H9 (cell line): ENCODE measurements at regions not wholly inside any gene's neighbourhood (a gene's known extent, or its start where the extent isn't known, plus 50 kb on each side); places are given as distances from the start of the nearest gene placed in this dataset.
A peak's percentile ranks its signal among the peaks of the same experiment; 100 is the strongest.

Source experiments
- DNase-seq: peaks from one replicate; pipeline ENCODE4 v3.0.0-alpha.2; 2017
- H2AFZ ChIP-seq: one replicate; pipeline ENCODE4 v1.6.1; 2013; ENCODE audit warnings: mild to moderate bottlenecking, low read length, control low read depth, moderate library complexity
- H2AK5ac ChIP-seq: 2 replicates; pipeline ENCODE4 v1.6.1; 2013; ENCODE audit warnings: low read length, control low read depth, mixed read lengths; ENCODE audit not compliant: insufficient read length
- H2BK120ac ChIP-seq: one replicate; pipeline ENCODE4 v1.6.1; 2013; ENCODE audit warnings: low read depth, mild to moderate bottlenecking, low read length, control low read depth, inconsistent platforms; ENCODE audit not compliant: poor library complexity, severe bottlenecking
- H2BK12ac ChIP-seq: 2 replicates; pipeline ENCODE4 v1.6.1; 2013; ENCODE audit warnings: low read length, control low read depth, mixed read lengths, low read depth; ENCODE audit not compliant: insufficient read length
- H2BK15ac ChIP-seq: 2 replicates; pipeline ENCODE4 v1.6.1; 2013; ENCODE audit warnings: low read depth, low read length, control low read depth
- H2BK20ac ChIP-seq: one replicate; pipeline ENCODE4 v1.6.1; 2013; ENCODE audit warnings: low read depth, mild to moderate bottlenecking, low read length, control low read depth, inconsistent platforms; ENCODE audit not compliant: poor library complexity, severe bottlenecking
- H2BK5ac ChIP-seq: 2 replicates; pipeline ENCODE4 v1.6.1; 2013; ENCODE audit warnings: low read length, control low read depth, mixed read lengths; ENCODE audit not compliant: insufficient read length
- H3K14ac ChIP-seq: 2 replicates; pipeline ENCODE4 v1.6.1; 2013; ENCODE audit warnings: low read length, control low read depth; ENCODE audit not compliant: insufficient read depth
- H3K18ac ChIP-seq: 2 replicates; pipeline ENCODE4 v1.6.1; 2013; ENCODE audit warnings: low read depth, mild to moderate bottlenecking, mixed read lengths, low read length, control low read depth; ENCODE audit not compliant: insufficient read length
- H3K23ac ChIP-seq: 2 replicates; pipeline ENCODE4 v1.6.1; 2013; ENCODE audit warnings: low read length, control low read depth, mixed read lengths, low read depth; ENCODE audit not compliant: insufficient read length
- H3K23me2 ChIP-seq: 2 replicates; pipeline ENCODE4 v1.6.1; 2013; ENCODE audit warnings: low read depth, mild to moderate bottlenecking, mixed read lengths, low read length, control low read depth; ENCODE audit not compliant: insufficient read length, poor library complexity, severe bottlenecking
- H3K27ac ChIP-seq: 2 replicates; pipeline ENCODE4 v1.5.1; 2013; ENCODE audit warnings: low read length, control low read depth, mixed read lengths, low read depth; ENCODE audit not compliant: insufficient read length
- H3K27me3 ChIP-seq: 2 replicates; pipeline ENCODE4 v1.6.1; 2013; ENCODE audit warnings: low read length, control low read depth, inconsistent platforms; ENCODE audit not compliant: insufficient read depth
- H3K4ac ChIP-seq: 2 replicates; pipeline ENCODE4 v1.6.1; 2013; ENCODE audit warnings: low read depth, mild to moderate bottlenecking, control low read depth, inconsistent platforms, low read length, moderate library complexity
- H3K4me1 ChIP-seq: 2 replicates; pipeline ENCODE4 v1.6.1; 2013; ENCODE audit warnings: low read length, control low read depth, inconsistent platforms; ENCODE audit not compliant: insufficient read depth
- H3K4me2 ChIP-seq: 2 replicates; pipeline ENCODE4 v1.6.1; 2013; ENCODE audit warnings: low read length, control low read depth, mixed read lengths; ENCODE audit not compliant: insufficient read length, insufficient read depth
- H3K56ac ChIP-seq: 2 replicates; pipeline ENCODE4 v1.6.1; 2013; ENCODE audit warnings: low read depth, mild to moderate bottlenecking, mixed read lengths, low read length, control low read depth; ENCODE audit not compliant: insufficient read length
- H3K79me1 ChIP-seq: 2 replicates; pipeline ENCODE4 v1.6.1; 2013; ENCODE audit warnings: low read depth, mild to moderate bottlenecking, moderate library complexity, low read length, control low read depth, inconsistent platforms; ENCODE audit not compliant: insufficient read depth, poor library complexity, severe bottlenecking
- H3K79me2 ChIP-seq: 2 replicates; pipeline ENCODE4 v1.6.1; 2013; ENCODE audit warnings: low read length, control low read depth, inconsistent platforms; ENCODE audit not compliant: insufficient read depth
- H3K9ac ChIP-seq: 2 replicates; pipeline ENCODE4 v1.6.1; 2013; ENCODE audit warnings: low read length, control low read depth, mixed read lengths; ENCODE audit not compliant: insufficient read length; ENCODE audit errors: extremely low read depth
- H3K9me3 ChIP-seq: one replicate; pipeline ENCODE4 v1.6.1; 2013; ENCODE audit warnings: low read depth, low read length, inconsistent platforms; ENCODE audit not compliant: control insufficient read depth
- H3T11ph ChIP-seq: one replicate; pipeline ENCODE4 v1.6.1; 2013; ENCODE audit warnings: mild to moderate bottlenecking, low read length, control low read depth, inconsistent platforms
- H4K20me1 ChIP-seq: one replicate; pipeline ENCODE4 v1.6.1; 2013; ENCODE audit not compliant: control insufficient read depth, insufficient read length, insufficient read depth
- H4K5ac ChIP-seq: 2 replicates; pipeline ENCODE4 v1.6.1; 2013; ENCODE audit warnings: low read depth, mild to moderate bottlenecking, mixed read lengths, low read length, control low read depth; ENCODE audit not compliant: insufficient read length
- H4K8ac ChIP-seq: replicated peaks from 2 replicates; pipeline ENCODE4 v1.6.1; 2013; ENCODE audit warnings: low read length, control low read depth, mixed read lengths, low read depth; ENCODE audit not compliant: insufficient read length
- H4K91ac ChIP-seq: 2 replicates; pipeline ENCODE4 v1.6.1; 2013; ENCODE audit warnings: low read depth, mild to moderate bottlenecking, moderate library complexity, mixed read lengths, low read length, control low read depth; ENCODE audit not compliant: insufficient read length
- H3K27ac Mint-ChIP-seq, 3 experiments: 2 replicates in 2 of 3; 3 replicates in 1 of 3; pipeline ENCODE4 v1.8.0; 2020 to 2021; ENCODE audit warnings: mixed read lengths in 3 of 3, mild to moderate bottlenecking in 1 of 3, moderate library complexity in 1 of 3
- H3K27me3 Mint-ChIP-seq: 2 replicates; pipeline ENCODE4 v1.8.0; 2021; ENCODE audit warnings: low read depth, mild to moderate bottlenecking, moderate library complexity, mixed read lengths
- H3K36me3 Mint-ChIP-seq, 3 experiments: 2 replicates in 2 of 3; 3 replicates in 1 of 3; pipeline ENCODE4 v1.8.0; 2020 to 2021; ENCODE audit warnings: low read depth in 3 of 3, mixed read lengths in 3 of 3; ENCODE audit not compliant: insufficient read depth in 1 of 3
- H3K4me1 Mint-ChIP-seq, 2 experiments: 2 replicates each; pipeline ENCODE4 v1.8.0; 2020; ENCODE audit warnings: mixed read lengths in 2 of 2
- H3K4me3 Mint-ChIP-seq, 2 experiments: 2 replicates in 1 of 2; 3 replicates in 1 of 2; pipeline ENCODE4 v1.8.0; 2020 to 2021; ENCODE audit warnings: mild to moderate bottlenecking in 2 of 2, mixed read lengths in 2 of 2, moderate library complexity in 1 of 2
- H3K9me3 Mint-ChIP-seq, 2 experiments: 2 replicates in 1 of 2; 3 replicates in 1 of 2; pipeline ENCODE4 v1.8.0; 2020; ENCODE audit warnings: mild to moderate bottlenecking in 2 of 2, mixed read lengths in 2 of 2, moderate library complexity in 1 of 2
- WGBS: extraction: QIAGEN DNeasy Blood & Tissue Kit; methylation state at CpG from one replicate; pipeline ENCODE4 v1.1.7; 2013; ENCODE audit warnings: missing lambda C conversion rate, low lambda C conversion rate, mixed read lengths; ENCODE audit not compliant: insufficient read length; ENCODE audit errors: extremely low coverage; 5-methylcytosine and 5-hydroxymethylcytosine counted together
- TF ChIP-seq, protein P1 (sequence below): fragments of 200-600 bp; sonication (generic); conservative IDR thresholded peaks from 3 replicates; pipeline ENCODE4 v1.8.0; 2021; ENCODE audit warnings: antibody characterized with exemption, mild to moderate bottlenecking

- Histone ChIP-seq H3K9me3 (no peaks in the 10 kb centered on the region), H3K56ac (no peak overlapping the region), H2BK5ac (no peak overlapping the region), H4K5ac (no peak overlapping the region), H4K8ac (no peak overlapping the region), H3T11ph (no peak overlapping the region), H3K79me1 (no peaks in the 10 kb centered on the region), H3K4me2 (no peak overlapping the region), H3K27me3 (no peaks in the 10 kb centered on the region), H3K14ac (no peak overlapping the region), H3K18ac (no peak overlapping the region), H3K9ac (no peak overlapping the region), H2BK12ac (no peak overlapping the region), H3K79me2 (no peaks in the 10 kb centered on the region), H3K27ac (no peak overlapping the region), H2BK120ac (no peak overlapping the region), H4K91ac (no peak overlapping the region), H3K23ac (no peak overlapping the region), H3K4ac (no peak overlapping the region), H4K20me1 (no peaks in the 10 kb centered on the region), H2BK20ac (no peak overlapping the region), H2BK15ac (no peak overlapping the region), H2AFZ (no peak overlapping the region), H2AK5ac (no peak overlapping the region), H3K4me1 (no peaks in the 10 kb centered on the region), H3K23me2 (no peaks in the 10 kb centered on the region)
- TF ChIP-seq, protein P1, sequence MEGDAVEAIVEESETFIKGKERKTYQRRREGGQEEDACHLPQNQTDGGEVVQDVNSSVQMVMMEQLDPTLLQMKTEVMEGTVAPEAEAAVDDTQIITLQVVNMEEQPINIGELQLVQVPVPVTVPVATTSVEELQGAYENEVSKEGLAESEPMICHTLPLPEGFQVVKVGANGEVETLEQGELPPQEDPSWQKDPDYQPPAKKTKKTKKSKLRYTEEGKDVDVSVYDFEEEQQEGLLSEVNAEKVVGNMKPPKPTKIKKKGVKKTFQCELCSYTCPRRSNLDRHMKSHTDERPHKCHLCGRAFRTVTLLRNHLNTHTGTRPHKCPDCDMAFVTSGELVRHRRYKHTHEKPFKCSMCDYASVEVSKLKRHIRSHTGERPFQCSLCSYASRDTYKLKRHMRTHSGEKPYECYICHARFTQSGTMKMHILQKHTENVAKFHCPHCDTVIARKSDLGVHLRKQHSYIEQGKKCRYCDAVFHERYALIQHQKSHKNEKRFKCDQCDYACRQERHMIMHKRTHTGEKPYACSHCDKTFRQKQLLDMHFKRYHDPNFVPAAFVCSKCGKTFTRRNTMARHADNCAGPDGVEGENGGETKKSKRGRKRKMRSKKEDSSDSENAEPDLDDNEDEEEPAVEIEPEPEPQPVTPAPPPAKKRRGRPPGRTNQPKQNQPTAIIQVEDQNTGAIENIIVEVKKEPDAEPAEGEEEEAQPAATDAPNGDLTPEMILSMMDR, result no peak
- H3K36me3 Mint-ChIP-seq, result no peaks in the 10 kb centered on the region
- H3K27ac Mint-ChIP-seq, result 0 out of 7 replicates have a peak overlapping the region, but pooled peaks of 1 of the 3 experiments have one; percentile 68
- H3K4me3 Mint-ChIP-seq, result no peak overlapping the region
- H3K4me1 Mint-ChIP-seq, result peaks cover 2 to 7% of the 10 kb centered on the region in 2 experiments; a peak in 1 of 4 replicates
- no peaks in the 10 kb centered on the region for H3K9me3 Mint-ChIP-seq
- DNase-seq, result no peak
- WGBS, result no CpG with 5 or more reads among the region's 7 CpGs
- H3K27me3 Mint-ChIP-seq, result no peaks in the 10 kb centered on the region; the same call in 1 of the 2 replicates
These were observed 201.7 kb downstream of the NUFIP1 start for GRCh38 chr13:44787617-44788016.
